ENCODE measurements at regions not wholly inside any gene's neighbourhood (a gene's known extent, or its start where the extent isn't known, plus 50 kb on each side); places are given as distances from the start of the nearest gene placed in this dataset.

- no peak overlapping the region for H3K14ac ChIP-seq (ENCODE audit: insufficient read depth, low read length)
- H2BK12ac ChIP-seq (ENCODE audit: insufficient read length, low read depth, low read length) = no peak overlapping the region
- no peak overlapping the region for H3K4me3 Mint-ChIP-seq
- H3K27me3 ChIP-seq (ENCODE audit: insufficient read depth, low read length) = no peaks in the 10 kb centered on the region
- H3K18ac ChIP-seq (ENCODE audit: insufficient read length, low read depth, low read length) = no peak overlapping the region
- H4K5ac ChIP-seq (ENCODE audit: insufficient read length, low read depth, low read length) = no peak overlapping the region
- no peak overlapping the region for H3K23ac ChIP-seq (ENCODE audit: insufficient read length, low read depth, low read length)
- H3K27ac Mint-ChIP-seq = no peak overlapping the region
- no peak overlapping the region for H3K4me2 ChIP-seq (ENCODE audit: insufficient read depth, insufficient read length, low read length)
- H3K4me1 Mint-ChIP-seq = peaks cover 2 to 3% of the 10 kb centered on the region in 2 experiments; a peak in 3 of 4 replicates
- H3K9me3 ChIP-seq (ENCODE audit: control insufficient read depth, low read depth, low read length) = no peaks in the 10 kb centered on the region
- H3K36me3 Mint-ChIP-seq (ENCODE audit: insufficient read depth in 1 of 3, low read depth in 3 of 3) = no peaks in the 10 kb centered on the region
- H3T11ph ChIP-seq (ENCODE audit: low read length) = no peak overlapping the region
- H4K91ac ChIP-seq (ENCODE audit: insufficient read length, low read depth, low read length) = no peak overlapping the region
- H3K23me2 ChIP-seq (ENCODE audit: insufficient read length, low read depth, low read length, poor library complexity, severe bottlenecking) = no peaks in the 10 kb centered on the region
- no peak overlapping the region for H2BK15ac ChIP-seq (ENCODE audit: low read depth, low read length)
- no peaks in the 10 kb centered on the region for H3K4me1 ChIP-seq (ENCODE audit: insufficient read depth, low read length)
- no peak overlapping the region for H2AK5ac ChIP-seq (ENCODE audit: insufficient read length, low read length)
- H3K56ac ChIP-seq (ENCODE audit: insufficient read length, low read depth, low read length) = no peak overlapping the region
- no peaks in the 10 kb centered on the region for H3K79me2 ChIP-seq (ENCODE audit: insufficient read depth, low read length)
- no peak overlapping the region for H3K27ac ChIP-seq (ENCODE audit: insufficient read length, low read depth, low read length)
- no peak overlapping the region for H2BK5ac ChIP-seq (ENCODE audit: insufficient read length, low read length)
- no peak overlapping the region for H2AFZ ChIP-seq (ENCODE audit: low read length)
- H2BK120ac ChIP-seq (ENCODE audit: low read depth, low read length, poor library complexity, severe bottlenecking) = no peak overlapping the region
- WGBS (ENCODE audit: extremely low coverage, insufficient read length, low lambda C conversion rate) = no CpG with 5 or more reads among the region's 5 CpGs
- no peaks in the 10 kb centered on the region for H3K9me3 Mint-ChIP-seq
- TF ChIP-seq CTCF (conservative IDR thresholded peaks at IDR 0.05) = no peak
- H2BK20ac ChIP-seq (ENCODE audit: low read depth, low read length, poor library complexity, severe bottlenecking) = no peak overlapping the region
- no peak overlapping the region for H3K9ac ChIP-seq (ENCODE audit: extremely low read depth, insufficient read length, low read length)
- H4K20me1 ChIP-seq (ENCODE audit: control insufficient read depth, insufficient read depth, insufficient read length) = no peaks in the 10 kb centered on the region
- H3K27me3 Mint-ChIP-seq (ENCODE audit: low read depth) = no peaks in the 10 kb centered on the region
- no peak for DNase-seq
- H4K8ac ChIP-seq (replicated peaks; ENCODE audit: insufficient read length, low read depth, low read length) = no peak overlapping the region
- H3K79me1 ChIP-seq (ENCODE audit: insufficient read depth, low read depth, low read length, poor library complexity, severe bottlenecking) = no peaks in the 10 kb centered on the region
- no peak overlapping the region for H3K4ac ChIP-seq (ENCODE audit: low read depth, low read length)
Observed at GRCh38 chr5:40276426-40277102, 403.2 kb upstream of the PTGER4 start.

All from H9 (cell line).